C4-2B (cell line): ENCODE measurements at regions not wholly inside any gene's neighbourhood (a gene's known extent, or its start where the extent isn't known, plus 50 kb on each side); places are given as distances from the start of the nearest gene placed in this dataset.

Source experiments
- CTCF ChIP-seq: fragments of 450-650 bp; conservative IDR thresholded peaks from 2 replicates; pipeline ENCODE4 v1.5.1; 2017; ENCODE audit warnings: mild to moderate bottlenecking
- ZFX ChIP-seq: fragments of 450-650 bp; IDR thresholded peaks from 2 replicates; pipeline ENCODE4 v1.6.1; 2017

GRCh38 chr2:67083951-67084350 is 313.2 kb upstream of the ETAA1 start:
- TF ChIP-seq CTCF (no peak), ZFX (no peak)
